Erythroblast (primary cell): ENCODE measurements at regions not wholly inside any gene's neighbourhood (a gene's known extent, or its start where the extent isn't known, plus 50 kb on each side); places are given as distances from the start of the nearest gene placed in this dataset.

ENCODE experiments used
- GATA1 ChIP-seq: IDR thresholded peaks from 2 replicates; pipeline ENCODE4 v1.6.1; 2011; ENCODE audit warnings: low read depth, mild to moderate bottlenecking, control low read depth, low read length, moderate library complexity
- POLR2A ChIP-seq: IDR thresholded peaks from 2 replicates; pipeline ENCODE4 v1.6.1; 2011; ENCODE audit warnings: mild to moderate bottlenecking, low read length

DNA sequence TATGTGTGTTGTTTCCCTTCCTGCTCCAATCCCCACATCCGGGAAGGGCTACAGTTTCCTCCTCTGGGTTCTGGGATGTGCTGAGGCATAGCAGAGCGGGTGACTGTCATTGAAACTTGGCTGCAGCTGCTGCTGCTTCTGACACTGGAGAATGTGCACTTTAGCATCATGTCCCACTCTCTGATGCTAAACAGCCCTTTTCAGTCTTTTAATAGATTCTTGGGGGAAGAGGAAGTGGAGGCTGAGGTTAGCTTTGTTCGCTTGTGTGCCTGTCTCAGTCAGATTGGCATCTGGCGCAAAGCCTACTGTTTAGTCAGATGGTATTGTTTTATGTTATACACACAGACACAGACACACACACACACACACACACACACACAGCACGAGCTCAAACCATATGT lies 136.5 kb upstream of the RND3 start:
- TF ChIP-seq POLR2A (no peak), GATA1 (no peak)
